A549 (cell line): ENCODE measurements at regions not wholly inside any gene's neighbourhood (a gene's known extent, or its start where the extent isn't known, plus 50 kb on each side); places are given as distances from the start of the nearest gene placed in this dataset.

Experiments used
- BHLHE40 ChIP-seq: IDR thresholded peaks from 2 replicates; pipeline ENCODE4 v1.6.1; 2012; ENCODE audit warnings: low read depth, low read length, inconsistent platforms
- CTCF ChIP-seq: fragments of >200 bp; sonication (Bioruptor Twin); formaldehyde crosslinking; IDR thresholded peaks from 3 replicates; pipeline ENCODE4 v1.5.1; 2016
- HOXB13 ChIP-seq: fragments of 250-450 bp; sonication (Bioruptor Pico); IDR thresholded peaks from 2 replicates; pipeline ENCODE4 v1.5.0; 2020; ENCODE audit warnings: low read depth, mild to moderate bottlenecking, moderate library complexity
- MAFK ChIP-seq: fragments of 450-650 bp; IDR thresholded peaks from 2 replicates; pipeline ENCODE4 v1.6.1; 2014; ENCODE audit not compliant: partially characterized antibody
- POLR2A ChIP-seq: IDR thresholded peaks from 2 replicates; pipeline ENCODE4 v1.6.1; 2012; ENCODE audit warnings: mild to moderate bottlenecking, low read length
- REST ChIP-seq: fragments of 200-600 bp; sonication (generic); IDR thresholded peaks from 2 replicates; pipeline ENCODE4 v1.6.1; 2016; ENCODE audit warnings: antibody characterized with exemption, mild to moderate bottlenecking, moderate library complexity
- SMC3 ChIP-seq: fragments of >200 bp; sonication (Bioruptor Twin); formaldehyde crosslinking; IDR thresholded peaks from 3 replicates; pipeline ENCODE4 v1.6.1; 2018; ENCODE audit warnings: inconsistent platforms

GRCh38 chr10:81603106-81603620, 271.8 kb upstream of the NRG3 start:
- TF ChIP-seq BHLHE40 (no peak), CTCF (no peak), HOXB13 (CRISPR knock-in tag) (no peak), REST (no peak), POLR2A (no peak), SMC3 (no peak), MAFK (no peak)
